MM.1S (cell line): ENCODE measurements at regions not wholly inside any gene's neighbourhood (a gene's known extent, or its start where the extent isn't known, plus 50 kb on each side); places are given as distances from the start of the nearest gene placed in this dataset.

Experiments
- CTCF ChIP-seq: fragments of 300-600 bp; sonication (generic); IDR thresholded peaks from 2 replicates; pipeline ENCODE4 v1.5.1; 2016; ENCODE audit warnings: antibody characterized with exemption, low read length, mixed read lengths
- EZH2 ChIP-seq: fragments of 300-600 bp; sonication (generic); optimal IDR thresholded peaks from 2 replicates; pipeline ENCODE3; 2017; ENCODE audit warnings: low read depth, mild to moderate bottlenecking, antibody characterized with exemption, low read length, mixed read lengths
- EZH2phosphoT487 ChIP-seq: fragments of 300-600 bp; sonication (generic); IDR thresholded peaks from 2 replicates; pipeline ENCODE4 v1.6.1; 2018; ENCODE audit warnings: antibody characterized with exemption, low read length

GRCh38 chr19:46931202-46931601, 70.4 kb downstream of the ARHGAP35 start:
- TF ChIP-seq CTCF (no peak), EZH2phosphoT487 (no peak), EZH2 (no peak)
